Neural cell (in vitro differentiated cells): ENCODE measurements at regions not wholly inside any gene's neighbourhood (a gene's known extent, or its start where the extent isn't known, plus 50 kb on each side); places are given as distances from the start of the nearest gene placed in this dataset.

Experiments used
- H2AFZ ChIP-seq: fragments of 200-600, 300-800 bp; sonication (generic), shearing (Covaris generic); 2 replicates; pipeline ENCODE4 v1.6.0; 2014; ENCODE audit warnings: low read depth, mild to moderate bottlenecking, antibody characterized with exemption, low read length, moderate library complexity
- H3F3A ChIP-seq: fragments of 200-600 bp; shearing (Covaris generic); 2 replicates; pipeline ENCODE4 v1.6.1; 2016; ENCODE audit warnings: mild to moderate bottlenecking, moderate library complexity, mixed read lengths, antibody characterized with exemption, low read length; ENCODE audit not compliant: insufficient read depth, poor library complexity, severe bottlenecking
- H3K27ac ChIP-seq: fragments of 200-600, 300-800 bp; sonication (generic), shearing (Covaris generic); 2 replicates; pipeline ENCODE4 v1.5.1; 2014; ENCODE audit warnings: mild to moderate bottlenecking, low read length, moderate library complexity
- H3K27me3 ChIP-seq: fragments of 300-800, 200-600 bp; sonication (generic), shearing (Covaris generic); 2 replicates; pipeline ENCODE4 v1.6.0; 2014; ENCODE audit warnings: mild to moderate bottlenecking, low read depth, low read length, moderate library complexity; ENCODE audit not compliant: insufficient read depth
- H3K36me3 ChIP-seq: fragments of 300-800, 200-600 bp; sonication (generic), shearing (Covaris generic); 2 replicates; pipeline ENCODE4 v1.5.1; 2014; ENCODE audit warnings: mild to moderate bottlenecking, antibody characterized with exemption, low read length, moderate library complexity; ENCODE audit not compliant: insufficient read depth
- H3K4me2 ChIP-seq: fragments of 300-800, 200-600 bp; sonication (generic), shearing (Covaris generic); 2 replicates; pipeline ENCODE4 v1.6.0; 2014; ENCODE audit warnings: mild to moderate bottlenecking, low read length
- H3K4me3 ChIP-seq: fragments of 300-800, 200-600 bp; sonication (generic), shearing (Covaris generic); 2 replicates; pipeline ENCODE4 v1.5.1; 2014; ENCODE audit warnings: mild to moderate bottlenecking, low read length, moderate library complexity
- H3K79me2 ChIP-seq: fragments of 200-600 bp; shearing (Covaris generic); replicated peaks from 2 replicates; pipeline ENCODE4 v1.6.0; 2014; ENCODE audit warnings: mild to moderate bottlenecking, low read length, moderate library complexity; ENCODE audit not compliant: insufficient read depth
- H3K9ac ChIP-seq: fragments of 300-800, 200-600 bp; sonication (generic), shearing (Covaris generic); 2 replicates; pipeline ENCODE4 v1.6.1; 2016; ENCODE audit warnings: mild to moderate bottlenecking, low read length, mixed read lengths
- H3K9me2 ChIP-seq: fragments of 200-600 bp; shearing (Covaris generic); 2 replicates; pipeline ENCODE4 v1.6.1; 2016; ENCODE audit warnings: mild to moderate bottlenecking, low read length, mixed read lengths; ENCODE audit not compliant: insufficient read depth
- H3K9me3 ChIP-seq: fragments of 200-600, 300-800 bp; sonication (generic), shearing (Covaris generic); 2 replicates; pipeline ENCODE4 v1.6.1; 2016; ENCODE audit warnings: mild to moderate bottlenecking, mixed run types, low read length, moderate library complexity, mixed read lengths
- H4K20me1 ChIP-seq: fragments of 200-600 bp; shearing (Covaris generic); 2 replicates; pipeline ENCODE4 v1.6.1; 2016; ENCODE audit warnings: mild to moderate bottlenecking, mixed run types; ENCODE audit not compliant: insufficient read depth
- CTCF ChIP-seq: fragments of 450-650 bp; IDR thresholded peaks from 2 replicates; pipeline ENCODE4 v1.5.1; 2014; ENCODE audit warnings: antibody characterized with exemption, mild to moderate bottlenecking, moderate library complexity; ENCODE audit not compliant: poor library complexity, severe bottlenecking
- EP300 ChIP-seq: fragments of 450-650 bp; conservative IDR thresholded peaks from 2 replicates; pipeline ENCODE4 v1.6.1; 2014; ENCODE audit warnings: antibody characterized with exemption, mild to moderate bottlenecking, moderate library complexity; ENCODE audit not compliant: poor library complexity, severe bottlenecking
- EZH2 ChIP-seq: fragments of 200-600, 300-800 bp; shearing (Covaris generic), sonication (generic); IDR thresholded peaks from 2 replicates; pipeline ENCODE4 v1.6.1; 2014; ENCODE audit warnings: antibody characterized with exemption, low read length, borderline replicate concordance, mild to moderate bottlenecking; ENCODE audit not compliant: insufficient read depth, poor library complexity, severe bottlenecking
- MXI1 ChIP-seq: fragments of 450-650 bp; conservative IDR thresholded peaks from 2 replicates; pipeline ENCODE4 v1.6.1; 2014; ENCODE audit warnings: antibody characterized with exemption, mild to moderate bottlenecking; ENCODE audit not compliant: poor library complexity, severe bottlenecking
- POLR2AphosphoS5 ChIP-seq: IDR thresholded peaks from 2 replicates; pipeline ENCODE4 v1.6.1; 2012
- RAD21 ChIP-seq: fragments of 450-650 bp; conservative IDR thresholded peaks from 2 replicates; pipeline ENCODE4 v1.6.1; 2014; ENCODE audit warnings: antibody characterized with exemption, mild to moderate bottlenecking, moderate library complexity
- REST ChIP-seq: IDR thresholded peaks from 2 replicates; pipeline ENCODE4 v1.6.1; 2012; ENCODE audit warnings: borderline replicate concordance
- SMC3 ChIP-seq: fragments of 450-650 bp; conservative IDR thresholded peaks from 2 replicates; pipeline ENCODE4 v1.6.1; 2014; ENCODE audit warnings: antibody characterized with exemption, mild to moderate bottlenecking, moderate library complexity; ENCODE audit not compliant: poor library complexity
- TAF1 ChIP-seq: IDR thresholded peaks from 2 replicates; pipeline ENCODE4 v1.6.1; 2012; ENCODE audit warnings: low read depth

DNA sequence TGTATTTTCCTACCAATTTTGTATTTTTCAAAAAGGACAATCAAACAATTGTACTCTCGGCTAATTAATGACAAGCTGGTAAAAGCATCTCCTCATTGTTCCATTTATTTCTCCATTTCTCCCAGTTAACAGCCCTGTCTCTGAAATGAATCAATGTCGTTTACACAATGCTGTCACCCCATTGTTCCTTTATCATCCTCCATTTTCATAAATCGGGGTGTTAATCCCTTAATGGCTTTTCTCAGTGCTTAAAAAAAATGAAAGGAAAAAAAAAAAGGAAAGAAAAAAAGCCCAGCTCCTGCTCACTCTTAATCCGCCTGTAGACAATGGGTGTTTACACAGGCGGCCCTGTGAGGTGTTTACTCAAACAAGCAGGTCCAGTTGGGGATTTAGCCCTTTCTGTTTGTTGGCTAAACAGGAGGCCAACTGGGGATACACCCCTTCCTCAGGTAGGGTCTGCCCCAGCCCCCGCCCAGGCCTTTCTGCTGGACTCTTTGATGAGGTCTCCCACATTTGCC lies 86.8 kb upstream of the SALL1 start:
- no peak overlapping the region for H3K4me3 ChIP-seq
- no peaks in the 10 kb centered on the region for H3F3A ChIP-seq
- no peak overlapping the region for H3K4me2 ChIP-seq
- peak overlapping the region; percentile 47 for H2AFZ ChIP-seq
- H3K9me2 ChIP-seq, result no peaks in the 10 kb centered on the region
- H3K79me2 ChIP-seq, result no peaks in the 10 kb centered on the region
- no peaks in the 10 kb centered on the region for H3K27me3 ChIP-seq
- H4K20me1 ChIP-seq, result no peaks in the 10 kb centered on the region
- no peak overlapping the region for H3K9ac ChIP-seq
- no peaks in the 10 kb centered on the region for H3K9me3 ChIP-seq
- no peak overlapping the region for H3K27ac ChIP-seq
- H3K36me3 ChIP-seq, result no peaks in the 10 kb centered on the region
- TF ChIP-seq EP300 (peak; percentile 11), EZH2 (no peak)

- no peaks in the 10 kb centered on the region for H3K9me3 ChIP-seq
- H3K4me2 ChIP-seq, result no peak overlapping the region
- no peak overlapping the region for H3K27ac ChIP-seq
- H3K9ac ChIP-seq, result no peak overlapping the region
- TF ChIP-seq EZH2 (no peak), TAF1 (no peak), RAD21 (no peak), REST (no peak), SMC3 (no peak), CTCF (no peak), MXI1 (no peak), EP300 (no peak), POLR2AphosphoS5 (no peak)
- peak overlapping the region; percentile 47 for H2AFZ ChIP-seq
- H3F3A ChIP-seq, result no peaks in the 10 kb centered on the region
- H3K4me3 ChIP-seq, result no peak overlapping the region
- H3K79me2 ChIP-seq, result no peaks in the 10 kb centered on the region
- no peaks in the 10 kb centered on the region for H3K27me3 ChIP-seq
- no peaks in the 10 kb centered on the region for H3K36me3 ChIP-seq
- H4K20me1 ChIP-seq, result no peaks in the 10 kb centered on the region
- no peaks in the 10 kb centered on the region for H3K9me2 ChIP-seq
Observed at GRCh38 chr16:51237207-51237606, 86.1 kb upstream of the SALL1 start.

GRCh38 chr16:51236583-51236982 lies 85.5 kb upstream of the SALL1 start:
- TF ChIP-seq EZH2 (no peak), CTCF (no peak), SMC3 (no peak), MXI1 (no peak), RAD21 (no peak), EP300 (no peak), REST (no peak), TAF1 (no peak), POLR2AphosphoS5 (no peak)
- H3K9me2 ChIP-seq, result no peaks in the 10 kb centered on the region
- H4K20me1 ChIP-seq, result no peaks in the 10 kb centered on the region
- no peak overlapping the region for H3K9ac ChIP-seq
- H3F3A ChIP-seq, result no peaks in the 10 kb centered on the region
- no peak overlapping the region for H3K4me3 ChIP-seq
- no peaks in the 10 kb centered on the region for H3K27me3 ChIP-seq
- H2AFZ ChIP-seq, result no peak overlapping the region
- H3K9me3 ChIP-seq, result no peaks in the 10 kb centered on the region
- H3K27ac ChIP-seq, result no peak overlapping the region
- H3K79me2 ChIP-seq, result no peaks in the 10 kb centered on the region
- no peak overlapping the region for H3K4me2 ChIP-seq
- no peaks in the 10 kb centered on the region for H3K36me3 ChIP-seq
